Stimulated activated CD4-positive, alpha-beta T cell treated with anti-CD3 and anti-CD28 coated beads, Interleukin-2, amount 100 ng/mL, for 48 hours (primary cell): ENCODE measurements at regions not wholly inside any gene's neighbourhood (a gene's known extent, or its start where the extent isn't known, plus 50 kb on each side); places are given as distances from the start of the nearest gene placed in this dataset.
"Not testable (repeated sequence)": the region's sequence is repeated elsewhere in the genome, so short reads cannot be mapped to it uniquely, and the experiment has no call there.

Source experiments
- DNase-seq, 2 donors: peaks; one replicate each; pipeline ENCODE4 v3.0.0-alpha.2; 2020

DNA sequence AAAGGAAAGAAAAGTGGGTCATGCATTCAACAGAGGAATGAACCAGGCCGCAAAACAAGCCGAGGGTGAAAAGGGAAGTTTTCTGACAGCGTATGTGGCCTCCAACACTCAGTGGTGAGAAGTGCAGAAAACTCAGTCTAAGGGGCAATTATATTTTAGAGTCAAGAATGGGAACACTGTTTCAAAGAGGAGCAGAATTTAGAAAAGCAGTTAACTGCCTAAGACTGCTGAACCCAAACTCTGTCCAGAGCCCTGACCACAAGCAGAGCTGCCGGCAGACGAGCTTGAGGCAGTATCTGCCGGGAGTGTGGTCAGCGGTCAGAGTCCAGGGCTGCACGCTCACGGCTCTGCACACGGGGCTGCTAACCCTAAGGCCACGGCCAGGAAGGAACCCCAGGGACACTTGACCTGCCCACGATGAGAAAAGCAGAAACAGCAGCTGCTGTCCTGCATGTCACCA lies 347.0 kb upstream of the ID2 start:
- DNase-seq: no peak

GRCh38 chr2:8335801-8336200 lies 346.1 kb upstream of the ID2 start:
- no peak for DNase-seq

DNA sequence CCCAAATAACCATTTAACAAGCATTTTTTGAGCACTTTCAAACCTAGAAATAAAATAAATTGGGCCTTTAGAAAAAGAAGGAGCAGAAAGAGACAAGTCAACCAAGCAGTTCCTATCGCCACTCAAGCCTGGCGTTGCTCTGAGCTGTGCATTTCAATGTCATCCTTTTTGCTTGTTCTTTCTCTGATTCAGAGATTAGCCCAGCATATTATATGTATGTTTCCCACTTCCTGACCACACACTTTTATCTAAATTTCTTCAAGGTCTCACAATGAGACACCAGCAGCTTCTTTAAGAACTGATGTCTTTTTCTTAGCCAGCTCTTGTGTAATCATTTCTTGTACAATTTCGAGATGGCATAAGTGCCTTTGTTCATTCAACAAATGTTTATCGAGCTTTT lies 344.5 kb upstream of the ID2 start:
- DNase-seq: peak in 1 of 2 donors; percentile 13

DNA sequence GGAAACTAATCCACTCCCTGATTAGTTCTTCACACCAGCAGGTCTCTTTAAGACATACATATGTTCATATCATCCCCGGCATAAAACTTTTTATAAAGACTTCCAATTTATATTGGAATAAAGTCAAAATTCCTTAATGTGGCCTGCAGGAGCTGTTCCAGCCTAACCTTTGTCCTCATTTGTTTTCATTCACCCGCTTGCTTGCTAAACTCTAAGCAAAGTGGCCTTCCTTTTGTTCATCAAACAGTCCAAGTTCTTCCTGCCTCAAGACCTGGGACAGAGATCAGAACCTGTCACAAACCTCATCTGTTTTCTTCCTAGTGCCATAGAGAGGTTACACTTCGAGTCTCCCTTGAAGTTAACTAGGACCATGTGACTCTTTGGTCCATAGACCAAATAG lies 339.4 kb upstream of the ID2 start:
- DNase-seq: no peak

DNA sequence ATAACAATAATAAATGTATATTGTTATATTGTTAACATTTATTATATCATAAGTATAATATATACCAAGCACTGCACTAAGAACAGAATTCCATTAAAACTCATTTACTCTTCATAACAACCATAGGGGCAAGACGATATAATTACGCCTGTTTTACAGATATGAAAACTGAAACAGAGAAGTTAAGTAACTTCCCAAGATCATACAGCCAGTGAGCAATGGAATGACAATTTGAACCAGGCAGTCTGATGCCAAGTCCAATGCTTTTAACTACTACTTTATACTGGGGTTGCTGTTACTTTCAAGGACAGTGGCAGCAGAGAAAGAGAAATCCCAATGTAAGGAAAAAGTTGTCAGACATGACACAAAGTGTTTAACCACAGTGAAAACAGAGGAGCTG lies 338.8 kb upstream of the ID2 start:
- DNase-seq: no peak

DNA sequence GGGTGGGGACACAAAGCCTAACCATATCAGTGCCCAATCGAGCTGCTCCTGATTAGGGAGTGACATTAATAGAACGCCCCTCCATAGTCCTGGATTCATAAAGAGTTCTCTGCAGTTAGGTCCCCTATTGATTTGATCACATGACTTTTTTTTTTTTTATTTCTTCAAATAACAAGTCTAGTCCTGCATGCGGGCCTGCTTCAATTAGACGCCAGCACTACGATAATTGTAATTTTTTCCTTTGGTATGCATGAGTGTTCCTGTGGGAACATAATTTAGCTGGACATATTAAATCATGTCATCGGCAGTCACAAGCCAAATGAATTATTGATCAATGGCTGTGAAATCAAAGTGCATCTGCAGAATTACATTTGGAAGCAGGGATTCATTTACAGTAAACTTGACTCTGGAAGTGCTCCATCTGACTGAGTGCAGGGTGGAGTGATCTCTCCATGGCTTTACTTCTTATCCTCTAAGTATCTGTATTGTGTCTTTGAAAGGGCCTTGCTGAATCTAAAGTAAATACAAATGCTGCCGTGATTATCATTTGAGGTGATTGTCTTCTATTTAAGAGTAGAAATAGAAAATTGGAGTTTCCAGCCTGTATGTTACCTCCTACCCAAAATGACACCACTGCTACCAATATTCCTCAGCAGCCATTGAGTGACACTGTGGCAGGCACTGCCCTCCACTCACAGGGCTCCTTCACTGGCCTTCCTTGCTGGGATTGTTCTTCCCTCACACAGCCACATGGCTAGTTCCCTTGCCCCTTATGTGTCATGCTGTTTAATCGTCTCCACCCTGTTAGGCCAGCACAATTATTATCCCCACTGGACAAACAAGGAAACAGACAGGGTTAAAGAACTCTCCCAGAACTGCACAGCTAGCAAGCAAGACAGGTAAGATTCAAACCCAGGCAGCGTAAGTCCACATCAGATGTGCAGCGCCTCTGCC lies 337.4 kb upstream of the ID2 start:
- DNase-seq: no peak

DNA sequence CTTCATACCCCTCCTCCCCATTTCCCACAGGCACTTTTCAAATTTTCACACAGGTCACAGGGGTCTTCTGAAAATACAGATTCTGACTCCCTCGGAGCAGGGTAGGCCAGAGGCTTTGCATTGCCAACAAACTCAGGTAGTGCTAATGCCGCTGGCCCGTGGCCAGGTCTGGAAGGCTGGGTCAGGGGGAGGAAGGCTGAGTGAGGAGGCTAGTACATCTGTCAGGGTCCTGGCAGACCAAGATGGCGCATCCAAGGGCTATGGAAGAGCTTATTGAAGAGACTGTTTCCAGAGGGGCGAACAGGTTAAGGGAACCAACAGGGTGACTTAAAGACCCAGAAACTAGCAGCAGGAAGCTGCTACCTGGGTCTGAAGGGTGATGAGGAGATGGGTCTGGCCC lies 336.7 kb upstream of the ID2 start:
- DNase-seq: no peak

GRCh38 chr2:8346208-8346607 lies 335.6 kb upstream of the ID2 start:
- DNase-seq: no peak

DNA sequence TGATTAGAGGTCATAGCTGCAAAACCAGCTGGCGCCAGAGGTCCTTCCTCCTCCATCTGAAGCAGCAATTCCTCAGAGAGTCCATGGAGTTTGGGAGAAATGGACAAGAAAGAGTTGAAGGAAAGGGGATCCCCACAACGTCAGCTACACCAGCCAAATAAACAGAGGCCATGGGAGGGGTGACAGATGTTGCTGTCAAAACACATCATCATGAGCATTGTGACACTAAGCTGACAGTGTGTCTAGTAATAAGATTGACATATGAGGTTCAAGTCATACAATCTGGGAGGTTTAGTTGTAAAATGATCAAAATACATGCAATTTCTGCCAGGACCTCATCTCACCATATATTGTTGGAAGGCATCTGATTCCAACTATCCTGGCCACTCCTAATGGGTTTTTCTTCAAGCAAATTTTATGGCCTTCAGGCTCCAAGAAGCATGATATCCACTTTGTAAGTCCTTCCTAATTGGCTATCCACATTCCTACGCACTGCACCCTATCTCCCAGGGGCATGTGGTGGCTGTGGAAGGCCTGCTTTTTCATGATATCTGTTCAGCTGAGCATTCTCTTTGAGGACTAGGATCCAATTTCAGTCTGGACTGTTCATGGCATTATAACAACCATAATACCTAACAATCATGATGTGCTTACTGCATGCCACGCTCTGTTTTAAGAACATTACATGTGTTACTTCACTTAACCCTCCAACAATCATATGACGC lies 335.0 kb upstream of the ID2 start:
- no peak for DNase-seq

DNA sequence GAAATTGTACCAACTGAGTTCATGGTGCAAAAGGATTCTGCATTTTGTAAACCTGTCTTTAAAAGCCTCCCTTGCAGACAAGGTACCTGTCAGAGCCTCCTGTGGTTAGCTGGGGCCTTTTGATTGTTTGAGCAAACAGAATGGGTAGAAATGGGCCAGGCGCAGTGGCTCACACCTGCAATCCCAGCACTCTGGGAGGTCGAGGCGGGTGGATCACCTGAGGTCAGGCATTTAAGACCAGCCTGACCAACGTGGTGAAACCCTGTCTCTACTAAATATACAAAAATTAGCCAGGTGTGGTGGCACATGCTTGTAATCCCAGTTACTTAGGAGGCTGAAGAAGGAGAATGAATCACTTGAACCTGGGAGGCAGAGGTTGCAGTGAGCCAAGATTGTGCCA lies 332.9 kb upstream of the ID2 start:
- DNase-seq: not testable (repeated sequence)

GRCh38 chr2:8352296-8352695 lies 329.6 kb upstream of the ID2 start:
- no peak for DNase-seq

- DNase-seq: no peak
These were observed 328.9 kb upstream of the ID2 start for GRCh38 chr2:8352989-8353388.

DNA sequence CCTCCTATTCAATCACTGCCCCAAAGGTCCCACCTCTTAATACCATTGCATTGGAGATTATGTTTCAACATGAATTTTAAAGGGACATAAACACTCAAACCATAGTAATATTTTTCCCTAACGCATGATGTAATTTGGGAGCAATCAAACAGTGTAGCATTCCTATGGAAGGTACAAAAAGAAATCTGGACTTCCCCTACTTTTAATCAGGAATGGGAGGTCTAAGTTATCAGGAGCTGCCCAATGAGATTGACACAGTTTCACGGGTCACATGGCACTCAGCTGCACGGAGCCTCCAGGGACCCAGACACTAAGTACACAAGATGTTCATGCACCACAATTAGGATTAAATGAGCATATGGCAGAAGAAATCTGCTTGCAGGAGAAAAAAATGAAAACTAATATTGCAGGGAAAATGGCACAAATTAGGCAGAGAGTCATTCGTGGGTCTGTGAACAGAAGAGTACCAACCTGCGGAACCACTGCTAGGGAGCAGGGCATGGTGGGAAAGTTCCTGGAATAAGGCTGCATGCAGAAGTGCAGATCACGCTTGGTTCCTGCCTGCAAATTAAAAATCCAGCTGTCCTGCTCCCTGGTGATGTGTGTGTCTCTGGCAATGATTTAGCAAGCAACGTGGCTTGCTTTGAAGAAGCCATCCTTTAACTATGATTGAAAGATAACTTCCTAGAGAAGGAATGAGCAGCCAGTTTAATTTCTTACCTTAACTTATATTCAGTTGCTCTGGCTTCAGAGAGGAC lies 326.6 kb upstream of the ID2 start:
- DNase-seq: no peak

GRCh38 chr2:8357738-8358518 lies 323.9 kb upstream of the ID2 start:
- DNase-seq: no peak

DNA sequence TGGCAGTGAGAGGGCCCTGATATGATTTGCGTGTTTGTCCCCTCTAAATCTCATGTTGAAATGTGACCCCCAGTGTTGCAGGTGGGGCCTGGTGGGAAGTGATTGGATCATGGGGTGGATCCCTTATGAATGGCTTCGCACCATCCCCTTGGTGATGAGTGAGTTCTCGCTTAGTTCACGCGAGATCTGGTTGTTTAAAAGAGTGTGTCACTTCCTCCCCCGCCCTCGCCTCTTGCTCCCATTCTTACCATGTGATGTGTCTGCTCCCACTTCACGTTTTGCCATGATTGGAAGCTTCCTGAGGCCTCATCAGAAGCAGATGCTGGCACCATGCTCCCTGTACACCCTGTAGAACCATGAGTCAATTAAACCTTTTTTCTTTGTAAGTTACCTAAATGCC lies 319.9 kb upstream of the ID2 start:
- no peak for DNase-seq

GRCh38 chr2:8363161-8363560 lies 318.7 kb upstream of the ID2 start:
- no peak for DNase-seq

DNA sequence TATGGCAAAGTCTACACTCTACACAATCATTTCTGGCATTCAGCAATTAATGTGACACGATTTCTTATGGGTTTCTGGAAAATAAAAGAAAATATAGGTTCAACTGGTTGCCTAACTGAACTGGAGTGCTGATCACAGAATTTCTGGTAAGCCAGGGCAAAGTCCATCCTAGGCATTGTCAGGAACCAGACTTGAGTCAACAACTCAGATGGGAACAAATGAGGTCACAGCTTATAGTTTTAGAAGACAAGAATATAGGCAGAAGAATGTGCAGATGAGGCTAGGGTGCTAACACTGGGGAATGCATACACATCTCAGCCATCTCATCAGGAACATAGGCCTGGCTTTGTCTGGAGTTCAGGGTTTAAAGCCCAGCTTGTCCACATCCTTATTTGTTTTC lies 317.2 kb upstream of the ID2 start:
- DNase-seq: no peak

GRCh38 chr2:8365331-8365910 lies 316.4 kb upstream of the ID2 start:
- no peak for DNase-seq

DNA sequence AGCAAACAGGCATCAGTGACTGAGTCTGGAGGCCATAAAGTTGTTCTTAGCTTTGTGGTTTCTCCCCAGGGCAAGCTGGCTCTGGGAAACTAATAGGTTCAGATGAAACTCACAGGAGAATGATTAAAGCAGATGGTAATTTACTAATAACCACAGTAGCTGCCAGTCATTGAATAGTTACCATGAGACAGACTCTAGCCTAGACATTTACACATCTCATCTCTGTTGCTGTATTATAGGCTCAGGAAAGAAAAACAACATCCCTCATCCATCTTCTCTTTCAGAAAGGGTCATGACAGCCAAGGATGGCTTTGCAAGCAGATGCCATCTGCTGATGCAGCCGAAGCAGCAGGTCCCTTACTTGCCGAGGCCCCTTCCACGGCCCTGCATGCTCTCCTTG lies 314.0 kb upstream of the ID2 start:
- no peak for DNase-seq

- no peak for DNase-seq
These were observed 313.4 kb upstream of the ID2 start for GRCh38 chr2:8368463-8368862.

- DNase-seq: no peak
These were observed 312.3 kb upstream of the ID2 start for GRCh38 chr2:8369522-8369921.

DNA sequence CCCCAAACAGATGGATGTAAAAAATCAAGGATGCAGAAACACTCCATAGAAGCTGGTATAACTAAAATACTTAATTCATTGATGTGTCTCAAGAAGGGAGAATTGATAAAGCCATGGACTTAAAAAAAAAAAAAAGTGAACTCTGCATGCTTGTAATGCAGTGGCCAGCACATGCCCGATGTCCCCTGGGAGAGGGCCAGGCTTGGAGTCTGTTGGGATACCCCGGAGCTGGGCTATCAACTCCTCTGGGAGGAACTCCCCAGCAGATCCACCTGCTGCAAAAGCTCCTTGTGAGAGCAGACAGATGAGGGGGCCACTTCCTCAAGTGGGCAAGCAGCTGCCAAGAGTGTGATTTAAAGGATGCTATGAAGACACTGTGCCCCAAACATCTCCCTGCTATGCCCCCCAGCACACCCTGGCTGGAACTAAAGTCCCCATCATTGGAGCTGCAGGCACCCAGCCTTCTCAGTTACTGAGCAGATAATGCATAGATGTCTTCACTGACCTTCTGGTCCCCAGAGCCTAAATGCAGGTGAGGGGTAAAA lies 311.5 kb upstream of the ID2 start:
- no peak for DNase-seq
